Ovary (tissue), 7 donors: ENCODE measurements at regions not wholly inside any gene's neighbourhood (a gene's known extent, or its start where the extent isn't known, plus 50 kb on each side); places are given as distances from the start of the nearest gene placed in this dataset.

Experiments
- DNase-seq, 5 donors: peaks; one replicate each; pipeline ENCODE4 v3.0.0-alpha.2; 2019 to 2020
- H3K27ac ChIP-seq, 2 donors: fragments of 200-600 bp; one replicate each; pipeline versions ENCODE4 v1.5.1 to v1.8.0; 2019 to 2022
- H3K27me3 ChIP-seq: fragments of 200-600 bp; one replicate; pipeline ENCODE4 v1.8.0; 2022
- H3K36me3 ChIP-seq: fragments of 200-600 bp; sonication (generic); one replicate; pipeline ENCODE4 v1.5.1; 2019
- H3K4me1 ChIP-seq: one replicate; pipeline ENCODE4 v1.8.1; 2013; ENCODE audit warnings: mild to moderate bottlenecking, moderate library complexity; ENCODE audit not compliant: insufficient read depth
- H3K4me3 ChIP-seq: fragments of 200-600 bp; sonication (generic); one replicate; pipeline ENCODE4 v1.5.1; 2017
- H3K9me3 ChIP-seq, 2 donors: fragments of 200-600 bp in 1 of 2; sonication (generic) in 1 of 2; one replicate each; pipeline versions ENCODE4 v1.5.1 to v1.8.1; 2013 to 2019; ENCODE audit warnings: mild to moderate bottlenecking in 1 of 2, moderate library complexity in 1 of 2
- EP300 ChIP-seq: sonication (generic); formaldehyde crosslinking; IDR thresholded peaks from one replicate; pipeline ENCODE4 v1.6.1; 2017; ENCODE audit warnings: antibody characterized with exemption
- POLR2A ChIP-seq: fragments of 450-650 bp; IDR thresholded peaks from one replicate; pipeline ENCODE4 v1.6.1; 2017; ENCODE audit warnings: antibody characterized with exemption, mild to moderate bottlenecking, moderate library complexity
- WGBS, 3 donors: extraction: QIAGEN DNeasy Blood & Tissue Kit in 1 of 3; methylation state at CpG; one replicate each; pipeline versions ENCODE4 v1.1.5 to v1.1.7; 2013 to 2017; 5-methylcytosine and 5-hydroxymethylcytosine counted together
- intact Hi-C, 4 donors: fragments of 100-400 bp; cut with DNase I; formaldehyde crosslinking; loops; one replicate each; pipeline versions ENCODE4 v1.11.0 to v1.15.1; 2022 to 2023
- TF ChIP-seq, protein P1 (sequence below), 3 donors: fragments of 450-650 bp in 2 of 3; fragments of 200-600 bp in 1 of 3; IDR thresholded peaks; one replicate each; pipeline versions ENCODE4 v1.5.1 to v1.8.0; 2016 to 2022; ENCODE audit warnings: antibody characterized with exemption in 3 of 3, mild to moderate bottlenecking in 1 of 3
- donor health status: DM: no; HTN: no; CAD: no; lungs with moderate emphysema.
- donor health status: DM: no; HTN: no; CAD: no.
- donor health status: Bipolar disorder and iron deficiency.
- donor health status: DM: no; HTN: no; CAD: no.
- donor health status: DM: yes; HTN: yes; CAD: no.

DNA sequence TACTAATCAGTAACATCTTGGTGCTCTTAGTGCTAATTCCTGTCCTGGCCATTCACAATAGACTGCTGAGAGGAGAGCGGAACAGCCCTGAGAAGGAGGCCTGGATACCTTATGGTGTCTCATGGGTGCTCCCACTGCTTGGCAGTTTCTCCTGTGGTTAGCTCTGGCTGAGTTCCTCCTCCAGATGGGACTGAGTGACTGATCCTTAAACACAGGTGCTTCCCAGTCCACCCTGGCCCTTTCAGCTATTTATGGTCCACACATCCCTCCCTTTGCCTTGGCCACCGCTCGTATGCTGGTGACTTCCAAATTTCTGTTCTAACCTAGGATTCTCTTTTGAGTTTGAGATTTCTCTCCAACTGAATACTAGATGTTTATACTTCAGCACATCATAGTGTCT lies 157.0 kb upstream of the CACNA1E start:
- Histone ChIP-seq H3K27ac (no peak overlapping the region), H3K4me3 (no peak overlapping the region), H3K9me3 (no peaks in the 10 kb centered on the region), H3K4me1 (no peaks in the 10 kb centered on the region), H3K27me3 (no peaks in the 10 kb centered on the region), H3K36me3 (no peaks in the 10 kb centered on the region)
- intact Hi-C loops: no loop called here
- TF ChIP-seq POLR2A (no peak), EP300 (no peak)
- TF ChIP-seq, protein P1, sequence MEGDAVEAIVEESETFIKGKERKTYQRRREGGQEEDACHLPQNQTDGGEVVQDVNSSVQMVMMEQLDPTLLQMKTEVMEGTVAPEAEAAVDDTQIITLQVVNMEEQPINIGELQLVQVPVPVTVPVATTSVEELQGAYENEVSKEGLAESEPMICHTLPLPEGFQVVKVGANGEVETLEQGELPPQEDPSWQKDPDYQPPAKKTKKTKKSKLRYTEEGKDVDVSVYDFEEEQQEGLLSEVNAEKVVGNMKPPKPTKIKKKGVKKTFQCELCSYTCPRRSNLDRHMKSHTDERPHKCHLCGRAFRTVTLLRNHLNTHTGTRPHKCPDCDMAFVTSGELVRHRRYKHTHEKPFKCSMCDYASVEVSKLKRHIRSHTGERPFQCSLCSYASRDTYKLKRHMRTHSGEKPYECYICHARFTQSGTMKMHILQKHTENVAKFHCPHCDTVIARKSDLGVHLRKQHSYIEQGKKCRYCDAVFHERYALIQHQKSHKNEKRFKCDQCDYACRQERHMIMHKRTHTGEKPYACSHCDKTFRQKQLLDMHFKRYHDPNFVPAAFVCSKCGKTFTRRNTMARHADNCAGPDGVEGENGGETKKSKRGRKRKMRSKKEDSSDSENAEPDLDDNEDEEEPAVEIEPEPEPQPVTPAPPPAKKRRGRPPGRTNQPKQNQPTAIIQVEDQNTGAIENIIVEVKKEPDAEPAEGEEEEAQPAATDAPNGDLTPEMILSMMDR (IDR thresholded peaks at IDR 0.05): no peak
- 91 to 93% (median 91%) methylated on average over 3 of the region's 3 CpGs for WGBS, 3 donors
- DNase-seq: no peak

DNA sequence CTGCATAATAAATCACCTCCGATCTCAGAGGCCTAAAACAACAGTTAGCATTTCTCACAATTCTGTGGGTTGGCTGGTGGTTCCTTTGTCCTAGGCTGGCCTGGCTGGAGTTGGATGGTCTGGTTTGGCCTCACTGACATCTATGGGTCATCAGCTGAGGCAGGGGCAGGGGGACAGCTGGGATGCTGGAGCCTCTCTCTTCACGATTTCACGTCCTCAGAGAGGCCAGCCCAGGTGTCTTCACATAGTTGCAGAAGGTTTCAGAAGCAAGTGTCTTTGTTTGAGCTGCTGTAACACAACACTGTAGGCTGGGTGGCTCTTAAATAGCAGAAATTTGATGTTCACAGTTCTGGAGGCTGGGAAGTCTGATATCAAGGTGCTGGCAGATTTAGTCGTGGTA lies 155.5 kb upstream of the CACNA1E start:
- Histone ChIP-seq H3K9me3 (no peaks in the 10 kb centered on the region), H3K27me3 (no peaks in the 10 kb centered on the region), H3K4me3 (no peak overlapping the region), H3K27ac (no peak overlapping the region), H3K36me3 (no peaks in the 10 kb centered on the region), H3K4me1 (no peaks in the 10 kb centered on the region)
- 81 to 91% (median 87%) methylated on average over 4 of the region's 4 CpGs for WGBS, 3 donors
- intact Hi-C loops: no loop called here
- TF ChIP-seq, protein P1 (IDR thresholded peaks at IDR 0.05): no peak
- TF ChIP-seq EP300 (no peak), POLR2A (no peak)
- no peak for DNase-seq

DNA sequence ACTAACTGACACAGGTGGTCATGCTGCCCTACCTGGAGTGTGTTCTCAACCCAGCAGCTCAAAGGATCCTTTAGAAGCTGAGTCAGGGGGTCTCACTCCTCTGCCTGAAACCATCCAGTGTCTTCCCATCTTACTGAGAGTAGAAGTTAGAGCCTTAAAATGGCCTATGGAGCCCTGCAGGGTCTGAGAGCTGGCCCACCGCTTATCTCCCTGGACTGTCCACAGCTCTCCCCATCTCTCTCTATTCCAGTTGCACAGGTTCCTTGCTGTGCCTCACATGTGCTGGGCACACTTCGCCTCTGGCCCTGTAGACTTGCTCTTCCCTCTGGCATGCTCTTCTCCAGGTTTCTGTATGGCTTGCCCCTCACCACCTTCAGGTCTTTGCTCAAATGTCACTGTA lies 148.6 kb upstream of the CACNA1E start:
- Histone ChIP-seq H3K36me3 (no peaks in the 10 kb centered on the region), H3K9me3 (peaks cover 0 to 3% of the 10 kb centered on the region in 2 donors), H3K27ac (no peak overlapping the region), H3K4me1 (no peaks in the 10 kb centered on the region), H3K27me3 (no peaks in the 10 kb centered on the region), H3K4me3 (no peak overlapping the region)
- 89 to 90% (median 90%) methylated on average over 2 of the region's 2 CpGs for WGBS, 3 donors
- DNase-seq: no peak
- intact Hi-C loops: loop anchor here in 1 of 4 donors (5.0 kb wide), 1 partner anchor 1558 kb away; no protein-coding TSS in a partner anchor
- TF ChIP-seq POLR2A (no peak), EP300 (no peak)
- TF ChIP-seq, protein P1 (IDR thresholded peaks at IDR 0.05): no peak

- Histone ChIP-seq H3K36me3 (no peaks in the 10 kb centered on the region), H3K27me3 (no peaks in the 10 kb centered on the region), H3K27ac (no peak overlapping the region), H3K4me3 (no peak overlapping the region), H3K9me3 (peaks cover 0 to 3% of the 10 kb centered on the region in 2 donors), H3K4me1 (no peaks in the 10 kb centered on the region)
- WGBS, 3 donors: 74 to 85% (median 74%) methylated on average over 3 of the region's 3 CpGs
- no peak for DNase-seq
- intact Hi-C loops: loop anchor here in 1 of 4 donors (5.0 kb wide), 1 partner anchor 1557 kb away; no protein-coding TSS in a partner anchor
- no peak for TF ChIP-seq EP300
- TF ChIP-seq POLR2A: no peak
- TF ChIP-seq, protein P1 (IDR thresholded peaks at IDR 0.05): no peak
These were observed 147.7 kb upstream of the CACNA1E start for GRCh38 chr1:181335631-181336030.
